Naive thymus-derived CD8-positive, alpha-beta T cell (primary cell): ENCODE measurements at regions not wholly inside any gene's neighbourhood (a gene's known extent, or its start where the extent isn't known, plus 50 kb on each side); places are given as distances from the start of the nearest gene placed in this dataset.
"Not testable (repeated sequence)": the region's sequence is repeated elsewhere in the genome, so short reads cannot be mapped to it uniquely, and the experiment has no call there.

Experiments
- ATAC-seq, 2 donors: fragments of 150-1000 bp; cut with Tn5 transposase in 1 of 2; sonication (Bioruptor Pico), chemical (Tn5 transposase) in 1 of 2; 1 replicate in 1 of 2; 2 replicates in 1 of 2; pipeline ENCODE4 v1.10.0; 2021; ENCODE audit warnings: mild to moderate bottlenecking in 2 of 2, moderate library complexity in 2 of 2
- POLR2A ChIA-PET: fragments of 350-600 bp; sonication (Branson Sonifier 250); formaldehyde crosslinking; loops from one replicate; lab custom pipeline; 2021; ENCODE audit warnings: antibody characterized with exemption; lab: Charles Lee
- DNase-seq, 10 donors: peaks; one replicate each; pipeline versions ENCODE4 v3.0.0 to v3.0.0-alpha.2; 2020 to 2022
- H3K27ac Mint-ChIP-seq, 10 donors: one replicate each; pipeline ENCODE4 v1.8.0; 2020 to 2022; ENCODE audit warnings: mild to moderate bottlenecking in 10 of 10, mixed read lengths in 10 of 10, moderate library complexity in 4 of 10, inconsistent platforms in 1 of 10
- H3K27me3 Mint-ChIP-seq, 5 donors: one replicate each; pipeline ENCODE4 v1.8.0; 2021 to 2022; ENCODE audit warnings: mixed read lengths in 5 of 5
- H3K36me3 Mint-ChIP-seq, 3 donors: one replicate each; pipeline ENCODE4 v1.8.0; 2020 to 2022; ENCODE audit warnings: mixed read lengths in 3 of 3, mild to moderate bottlenecking in 2 of 3, inconsistent platforms in 1 of 3
- H3K4me1 Mint-ChIP-seq, 4 donors: one replicate each; pipeline ENCODE4 v1.8.0; 2021 to 2022; ENCODE audit warnings: mixed read lengths in 4 of 4
- H3K4me3 Mint-ChIP-seq, 10 donors: one replicate each; pipeline ENCODE4 v1.8.0; 2020 to 2022; ENCODE audit warnings: mild to moderate bottlenecking in 10 of 10, mixed read lengths in 10 of 10, moderate library complexity in 6 of 10, inconsistent platforms in 1 of 10
- H3K9me3 Mint-ChIP-seq, 9 donors: one replicate each; pipeline ENCODE4 v1.8.0; 2020 to 2022; ENCODE audit warnings: mixed read lengths in 9 of 9, mild to moderate bottlenecking in 3 of 9, inconsistent platforms in 1 of 9, moderate library complexity in 1 of 9

DNA sequence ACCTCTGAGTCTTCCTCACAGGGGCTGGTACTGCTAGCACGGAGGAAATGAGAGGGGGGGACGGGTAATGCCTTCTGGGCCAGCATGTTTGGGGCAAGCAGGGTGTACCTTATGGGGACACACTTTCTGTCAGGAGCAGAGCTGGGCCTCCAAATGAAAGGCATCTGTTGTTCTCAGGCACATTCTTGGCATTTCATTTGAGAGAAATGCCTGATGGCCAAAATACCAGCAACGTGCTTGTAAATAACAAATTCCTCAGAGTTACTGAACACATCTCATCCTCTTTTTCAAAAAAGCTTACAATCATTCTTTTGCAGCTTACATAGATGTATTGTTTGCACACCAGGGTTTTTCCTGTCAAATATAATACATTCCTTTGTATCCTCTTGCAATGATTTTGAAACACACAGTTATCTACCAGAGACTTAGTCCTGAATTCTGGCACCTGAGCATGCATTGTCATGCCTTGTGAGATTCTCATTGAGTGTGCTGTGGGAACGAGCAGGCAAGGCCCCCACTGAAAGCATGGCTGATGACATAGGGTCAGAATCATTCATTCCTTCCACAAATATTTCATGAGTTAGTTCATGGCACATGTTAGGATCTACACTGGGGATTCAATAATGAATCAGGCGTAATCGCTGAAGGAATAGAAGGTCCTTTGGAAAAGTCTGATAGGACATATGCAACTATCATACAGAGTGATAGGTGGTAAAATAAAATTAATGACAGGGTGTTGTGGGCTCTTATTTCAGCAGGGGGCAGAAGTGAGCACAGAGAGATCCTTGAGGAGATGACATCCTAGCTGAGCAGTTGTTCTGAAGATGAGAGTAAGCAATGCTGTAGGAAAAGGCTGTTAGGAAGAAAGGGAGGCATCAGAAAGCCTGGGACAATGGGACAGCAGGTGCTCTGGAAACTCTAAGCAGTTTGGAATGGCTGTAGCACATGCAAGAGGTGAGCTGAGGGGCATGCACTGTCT, 260.9 kb upstream of the TUT7 start:
- Mint-ChIP-seq H3K27me3 (peaks cover 0 to 14% (median 7%) of the 10 kb centered on the region in 5 donors), H3K27ac (no peak overlapping the region), H3K9me3 (no peaks in the 10 kb centered on the region), H3K4me3 (no peak overlapping the region), H3K36me3 (peaks cover 0 to 2% (median 0%) of the 10 kb centered on the region in 3 donors), H3K4me1 (no peaks in the 10 kb centered on the region)
- POLR2A ChIA-PET, result no interaction called here
- no peak for DNase-seq
- no peak for ATAC-seq

DNA sequence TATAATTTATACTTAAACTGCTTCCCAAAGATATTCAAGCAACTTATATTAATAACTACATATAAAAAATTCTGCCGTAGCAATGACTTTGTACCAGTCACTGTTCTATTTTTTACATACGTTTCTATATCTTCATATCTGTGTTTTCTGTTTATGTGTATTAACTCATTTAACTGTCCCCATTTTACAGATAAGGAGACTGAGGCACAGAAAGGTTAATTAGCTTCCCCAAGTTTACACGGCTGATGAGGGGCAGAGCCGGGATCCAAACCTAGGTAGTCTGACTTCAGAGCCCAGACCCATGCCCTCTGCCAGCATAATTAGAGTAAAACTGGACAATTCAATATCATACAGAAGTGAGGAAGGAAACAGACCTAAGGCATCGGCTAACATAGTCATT, 259.7 kb upstream of the TUT7 start:
- ATAC-seq (no peak), DNase-seq (no peak)
- Mint-ChIP-seq H3K27me3 (peaks cover 0 to 14% (median 7%) of the 10 kb centered on the region in 5 donors), H3K9me3 (no peaks in the 10 kb centered on the region), H3K36me3 (peaks cover 0 to 2% (median 0%) of the 10 kb centered on the region in 3 donors), H3K4me1 (no peaks in the 10 kb centered on the region), H3K4me3 (no peak overlapping the region), H3K27ac (no peak overlapping the region)
- POLR2A ChIA-PET, result no interaction called here

DNA sequence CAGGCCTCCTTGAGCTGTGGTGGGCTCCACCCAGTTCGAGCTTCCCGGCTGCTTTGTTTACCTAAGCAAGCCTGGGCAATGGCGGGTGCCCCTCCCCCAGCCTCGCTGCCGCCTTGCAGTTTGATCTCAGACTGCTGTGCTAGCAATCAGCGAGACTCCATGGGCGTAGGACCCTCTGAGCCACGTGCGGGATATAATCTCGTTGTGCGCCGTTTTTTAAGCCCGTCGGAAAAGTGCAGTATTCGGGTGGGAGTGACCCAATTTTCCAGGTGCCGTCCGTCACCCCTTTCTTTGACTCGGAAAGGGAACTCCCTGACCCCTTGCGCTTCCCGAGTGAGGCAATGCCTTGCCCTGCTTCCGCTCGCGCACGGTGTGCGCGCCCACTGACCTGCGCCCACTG, 257.3 kb upstream of the TUT7 start:
- H3K9me3 Mint-ChIP-seq, H3K36me3 Mint-ChIP-seq, DNase-seq, POLR2A ChIA-PET, H3K4me3 Mint-ChIP-seq, H3K4me1 Mint-ChIP-seq, ATAC-seq, H3K27ac Mint-ChIP-seq: not testable (repeated sequence)
- H3K27me3 Mint-ChIP-seq, result peaks cover 0 to 14% (median 7%) of the 10 kb centered on the region in 5 donors

DNA sequence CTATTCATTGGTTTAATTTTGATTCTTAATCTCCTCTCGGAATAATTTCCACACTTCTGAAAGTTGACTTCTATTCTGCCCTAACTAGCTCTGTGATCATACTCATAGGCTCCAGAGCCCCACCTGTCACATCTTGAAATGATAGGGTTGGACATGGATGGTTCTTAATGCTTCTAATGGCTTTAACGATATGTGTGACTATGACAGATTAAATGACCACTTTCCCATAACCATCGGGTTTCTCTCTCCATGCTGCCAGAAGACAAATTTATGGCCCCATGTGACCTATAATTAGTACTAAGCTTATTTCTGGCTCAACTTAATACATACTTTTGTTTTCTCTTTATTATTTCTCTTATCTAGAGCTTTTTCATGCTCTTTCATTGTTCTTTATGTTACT, 251.1 kb upstream of the TUT7 start:
- ATAC-seq (no peak), DNase-seq (no peak)
- H3K36me3 Mint-ChIP-seq, result no peaks in the 10 kb centered on the region
- H3K9me3 Mint-ChIP-seq, result no peaks in the 10 kb centered on the region
- POLR2A ChIA-PET, result no interaction called here
- H3K27me3 Mint-ChIP-seq, result peaks cover 4 to 10% (median 7%) of the 10 kb centered on the region in 5 donors
- no peaks in the 10 kb centered on the region for H3K4me1 Mint-ChIP-seq
- H3K27ac Mint-ChIP-seq, result no peak overlapping the region
- no peak overlapping the region for H3K4me3 Mint-ChIP-seq

DNA sequence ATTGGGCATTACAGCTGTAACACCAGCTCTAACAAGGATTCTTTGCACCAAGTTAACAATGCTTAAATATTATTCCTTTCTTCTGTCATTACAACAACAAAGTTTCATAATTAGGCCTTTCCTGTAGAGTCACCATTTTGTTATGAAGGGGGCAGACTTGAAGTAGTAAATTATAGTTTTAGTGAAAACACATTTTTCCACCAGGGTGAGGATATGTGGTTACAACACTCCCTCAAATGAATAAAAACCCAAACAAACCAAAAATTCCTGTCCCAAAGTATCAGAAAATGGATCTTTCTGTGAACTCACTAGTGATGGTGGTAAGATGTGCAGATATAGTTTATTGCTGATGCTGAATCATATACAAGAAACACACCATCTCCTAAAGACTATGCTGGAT, 250.5 kb upstream of the TUT7 start:
- no peak for ATAC-seq
- POLR2A ChIA-PET, result no interaction called here
- Mint-ChIP-seq H3K27me3 (peaks cover 6 to 16% (median 7%) of the 10 kb centered on the region in 5 donors), H3K9me3 (no peaks in the 10 kb centered on the region), H3K4me3 (no peak overlapping the region), H3K36me3 (no peaks in the 10 kb centered on the region), H3K4me1 (no peaks in the 10 kb centered on the region), H3K27ac (no peak overlapping the region)
- DNase-seq, result no peak

DNA sequence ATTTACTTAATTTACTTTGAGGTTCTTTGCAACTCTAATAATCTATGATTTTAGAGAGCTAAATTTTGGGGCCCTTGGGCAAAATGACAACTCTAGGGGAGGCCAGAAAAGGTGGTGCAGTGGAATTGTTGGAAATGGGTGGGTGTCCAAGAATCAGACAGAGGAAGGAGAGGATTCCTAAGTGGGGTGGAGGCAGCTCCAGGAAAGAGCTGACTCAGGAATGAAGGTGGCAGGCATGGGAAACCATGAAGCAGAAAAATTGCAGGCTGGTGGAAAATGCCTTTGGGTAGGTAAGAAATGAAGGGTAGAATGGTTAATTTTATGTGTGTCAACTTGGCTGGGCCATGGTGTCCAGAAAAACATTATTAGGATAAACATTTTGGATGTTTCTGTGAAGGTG, 248.5 kb upstream of the TUT7 start:
- Mint-ChIP-seq H3K27ac (no peak overlapping the region), H3K27me3 (peaks cover 7 to 19% (median 7%) of the 10 kb centered on the region in 5 donors), H3K36me3 (no peaks in the 10 kb centered on the region), H3K9me3 (no peaks in the 10 kb centered on the region), H3K4me3 (no peak overlapping the region), H3K4me1 (no peaks in the 10 kb centered on the region)
- ATAC-seq, result no peak
- no peak for DNase-seq
- POLR2A ChIA-PET, result no interaction called here

DNA sequence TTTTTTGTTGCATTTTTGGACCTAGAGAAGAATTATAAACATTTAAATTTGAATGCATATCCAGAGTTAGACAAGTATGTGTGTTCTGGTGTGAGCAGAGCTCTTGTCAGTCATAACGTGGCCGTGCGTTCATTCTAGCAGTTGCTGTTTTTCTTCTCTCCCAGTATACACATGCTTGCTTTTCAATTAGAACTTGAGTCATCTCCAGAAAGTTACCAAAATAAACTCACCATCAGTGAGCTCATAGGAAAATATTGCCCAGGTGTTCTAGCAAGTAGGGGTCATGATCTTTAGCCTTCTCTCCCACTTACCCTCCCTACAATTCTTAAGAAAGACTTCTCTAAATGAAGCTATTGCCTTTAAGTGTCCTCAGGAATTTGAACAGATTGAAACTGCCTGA, 247.5 kb upstream of the TUT7 start:
- H3K4me1 Mint-ChIP-seq, result no peaks in the 10 kb centered on the region
- DNase-seq (no peak), ATAC-seq (no peak)
- no peak overlapping the region for H3K4me3 Mint-ChIP-seq
- H3K27ac Mint-ChIP-seq, result no peak overlapping the region
- H3K9me3 Mint-ChIP-seq, result no peaks in the 10 kb centered on the region
- no peaks in the 10 kb centered on the region for H3K36me3 Mint-ChIP-seq
- peaks cover 7 to 19% (median 10%) of the 10 kb centered on the region in 5 donors for H3K27me3 Mint-ChIP-seq
- POLR2A ChIA-PET, result no interaction called here

DNA sequence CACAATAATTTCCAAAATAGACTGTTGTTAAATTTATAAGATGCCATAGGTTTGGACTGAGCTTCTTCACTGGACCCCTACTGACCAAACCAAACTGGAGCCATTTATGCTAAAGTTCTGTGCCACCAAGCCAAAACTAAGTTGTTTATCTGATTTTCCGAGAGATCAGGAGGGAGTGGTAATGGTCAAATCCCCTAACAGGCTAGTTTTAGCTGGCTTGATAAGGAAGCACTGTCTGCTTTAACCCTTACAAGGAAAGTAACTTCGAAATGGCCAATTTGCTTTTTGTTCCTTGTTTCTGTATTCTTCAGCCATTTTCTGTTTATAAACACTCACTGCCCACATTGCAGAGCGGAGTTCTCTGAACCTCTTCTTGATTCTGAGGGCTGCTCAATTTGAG, 246.8 kb upstream of the TUT7 start:
- no peak for DNase-seq
- H3K4me3 Mint-ChIP-seq, result no peak overlapping the region
- ATAC-seq, result no peak
- no peaks in the 10 kb centered on the region for H3K9me3 Mint-ChIP-seq
- peaks cover 8 to 19% (median 10%) of the 10 kb centered on the region in 5 donors for H3K27me3 Mint-ChIP-seq
- no peak overlapping the region for H3K27ac Mint-ChIP-seq
- POLR2A ChIA-PET, result no interaction called here
- no peaks in the 10 kb centered on the region for H3K36me3 Mint-ChIP-seq
- no peaks in the 10 kb centered on the region for H3K4me1 Mint-ChIP-seq

DNA sequence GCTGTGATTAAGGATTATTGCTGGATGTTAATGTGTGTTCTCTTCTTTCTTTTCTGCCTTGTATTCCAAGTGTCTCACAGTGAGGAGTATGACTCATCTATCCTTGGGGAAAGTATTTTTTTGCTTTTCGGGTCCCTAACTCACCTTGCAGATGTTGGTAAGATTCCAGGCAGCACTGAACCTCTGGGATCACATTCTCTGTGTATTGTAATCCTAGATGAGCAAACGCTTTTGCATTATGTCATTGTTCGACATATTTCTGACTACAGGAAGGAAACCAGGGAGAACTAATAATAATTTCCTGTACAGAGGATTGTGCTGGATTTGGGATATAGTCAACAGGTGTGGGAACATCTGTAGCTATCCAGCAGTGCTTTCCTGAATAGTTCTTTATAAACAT, 246.1 kb upstream of the TUT7 start:
- Mint-ChIP-seq H3K9me3 (no peaks in the 10 kb centered on the region), H3K27me3 (peaks cover 8 to 19% (median 10%) of the 10 kb centered on the region in 5 donors), H3K36me3 (no peaks in the 10 kb centered on the region), H3K4me1 (no peaks in the 10 kb centered on the region), H3K27ac (no peak overlapping the region), H3K4me3 (no peak overlapping the region)
- DNase-seq (no peak), ATAC-seq (no peak)
- POLR2A ChIA-PET, result no interaction called here

DNA sequence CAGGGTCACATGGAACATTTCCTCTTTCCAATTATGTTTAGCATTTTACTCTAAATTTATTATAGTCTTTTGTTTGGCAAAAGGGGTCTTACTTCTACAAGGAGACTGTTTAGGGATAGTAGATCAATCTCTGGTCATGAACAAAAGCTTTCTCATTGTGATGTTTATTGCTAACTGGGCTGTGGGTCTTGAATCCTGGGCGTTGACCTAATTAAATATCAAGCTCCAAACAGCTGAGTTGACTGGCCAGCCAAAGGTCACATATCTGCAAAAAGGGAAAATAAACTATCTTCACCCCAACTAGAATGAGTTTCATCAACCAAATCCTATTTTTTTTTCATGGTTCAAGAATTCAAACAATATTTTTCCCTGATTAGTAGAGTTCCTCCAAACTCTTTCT, 245.4 kb upstream of the TUT7 start:
- no peaks in the 10 kb centered on the region for H3K4me1 Mint-ChIP-seq
- H3K27me3 Mint-ChIP-seq, result peaks cover 6 to 19% (median 11%) of the 10 kb centered on the region in 5 donors
- no peaks in the 10 kb centered on the region for H3K36me3 Mint-ChIP-seq
- POLR2A ChIA-PET, result no interaction called here
- no peak overlapping the region for H3K27ac Mint-ChIP-seq
- ATAC-seq (no peak), DNase-seq (no peak)
- H3K4me3 Mint-ChIP-seq, result no peak overlapping the region
- H3K9me3 Mint-ChIP-seq, result no peaks in the 10 kb centered on the region

DNA sequence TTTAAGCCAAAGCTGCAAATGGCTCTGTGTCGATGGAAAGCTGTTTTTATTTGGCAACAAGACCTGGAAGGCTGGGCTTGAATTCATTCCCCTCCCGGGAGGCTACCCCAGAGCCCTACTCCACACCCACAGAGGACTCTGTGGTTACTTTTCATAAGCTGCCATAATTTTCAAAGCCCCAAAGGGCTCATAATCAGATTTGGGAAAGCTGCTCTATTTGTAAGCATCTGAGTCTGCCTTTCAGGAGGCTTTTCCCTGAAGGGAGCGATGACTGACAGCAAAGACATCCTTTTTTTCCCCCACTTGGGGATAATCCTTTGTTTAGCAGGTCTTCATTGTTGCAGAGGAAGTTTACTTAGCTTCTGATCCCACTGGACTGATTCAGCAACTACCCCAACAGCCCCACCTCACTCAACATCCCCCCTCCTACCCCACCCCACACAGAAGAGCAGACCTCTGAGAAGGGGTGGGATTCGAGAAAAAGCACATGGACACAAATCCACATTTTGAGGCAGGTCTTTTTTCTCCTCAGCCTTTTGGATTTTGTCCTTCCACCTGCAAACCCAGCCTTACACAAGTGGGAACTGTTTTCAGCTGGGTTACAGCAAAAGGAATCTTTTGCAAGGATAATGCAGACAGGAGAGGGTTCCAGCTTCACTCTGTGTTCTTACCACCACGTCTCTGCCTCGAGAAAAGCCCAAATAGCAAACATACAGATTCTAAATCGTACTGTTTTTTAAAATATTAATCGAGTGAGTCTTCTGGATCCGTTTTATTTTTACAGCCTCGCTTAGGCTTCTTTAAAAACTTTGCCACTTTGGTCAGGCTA, 244.4 kb upstream of the TUT7 start:
- Mint-ChIP-seq H3K36me3 (no peaks in the 10 kb centered on the region), H3K4me1 (no peaks in the 10 kb centered on the region), H3K4me3 (no peak overlapping the region), H3K9me3 (no peaks in the 10 kb centered on the region), H3K27me3 (peaks cover 5 to 19% (median 12%) of the 10 kb centered on the region in 5 donors), H3K27ac (no peak overlapping the region)
- no peak for ATAC-seq
- DNase-seq, result no peak
- POLR2A ChIA-PET, result no interaction called here

DNA sequence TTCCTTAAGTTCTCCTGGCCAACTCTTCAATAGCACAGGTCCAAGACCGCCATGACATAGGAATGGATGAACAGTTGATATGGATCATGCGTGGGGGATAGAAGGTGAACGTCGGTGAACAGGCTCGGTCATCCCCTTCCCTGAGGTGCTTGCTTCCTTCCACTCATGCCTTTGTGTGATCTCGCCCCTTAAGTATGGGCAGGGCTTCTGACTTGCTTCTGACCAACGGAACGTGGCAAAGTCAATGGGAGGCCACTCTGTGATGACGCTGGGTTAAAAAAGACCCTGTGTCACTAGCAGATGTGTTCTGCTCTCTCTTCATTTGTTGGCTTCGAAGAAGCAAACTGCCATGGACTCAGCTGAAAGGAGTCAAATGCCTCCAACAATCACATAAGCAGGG, 240.5 kb upstream of the TUT7 start:
- no peak overlapping the region for H3K27ac Mint-ChIP-seq

DNA sequence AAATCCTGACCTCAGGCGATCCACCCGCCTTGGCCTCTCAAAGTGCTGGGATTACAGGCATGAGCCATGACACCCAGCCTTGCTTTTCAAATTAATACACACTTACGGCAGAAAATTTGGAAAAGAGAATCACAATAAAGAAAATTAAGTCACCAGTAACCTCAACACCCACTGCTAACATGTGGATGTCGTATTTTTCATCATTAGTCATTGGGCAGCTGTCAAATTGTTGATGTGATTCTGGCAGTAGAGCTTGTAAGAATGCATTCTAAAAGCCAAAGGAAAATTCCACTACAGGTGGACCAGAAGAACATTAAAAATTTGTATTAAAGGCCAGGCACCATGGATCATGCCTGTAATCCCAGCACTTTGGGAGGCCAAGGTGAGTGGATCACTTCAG, 237.3 kb upstream of the TUT7 start:
- Mint-ChIP-seq H3K27ac (no peak overlapping the region), H3K9me3 (peaks cover 0 to 2% (median 0%) of the 10 kb centered on the region in 9 donors), H3K27me3 (peaks cover 2 to 22% (median 5%) of the 10 kb centered on the region in 5 donors), H3K4me1 (no peaks in the 10 kb centered on the region), H3K36me3 (no peaks in the 10 kb centered on the region), H3K4me3 (no peak overlapping the region)
- DNase-seq (no peak), ATAC-seq (no peak)
- POLR2A ChIA-PET, result no interaction called here

More for the DNA sequence above, 240.5 kb upstream of the TUT7 start:
- POLR2A ChIA-PET, result no interaction called here
- H3K9me3 Mint-ChIP-seq, result no peaks in the 10 kb centered on the region
- peaks cover 1 to 18% (median 3%) of the 10 kb centered on the region in 5 donors for H3K27me3 Mint-ChIP-seq
- H3K4me1 Mint-ChIP-seq, result no peaks in the 10 kb centered on the region
- no peak overlapping the region for H3K4me3 Mint-ChIP-seq
- no peak for ATAC-seq
- no peaks in the 10 kb centered on the region for H3K36me3 Mint-ChIP-seq
- no peak for DNase-seq
